HG03520 (cell line): ENCODE measurements at regions not wholly inside any gene's neighbourhood (a gene's known extent, or its start where the extent isn't known, plus 50 kb on each side); places are given as distances from the start of the nearest gene placed in this dataset.

Experiments
- ATAC-seq: cut with Tn5 transposase; IDR thresholded peaks from one replicate; pipeline ENCODE4 v1.9.1; 2021; ENCODE audit warnings: mild to moderate bottlenecking, moderate library complexity; ENCODE audit not compliant: unreplicated experiment

DNA sequence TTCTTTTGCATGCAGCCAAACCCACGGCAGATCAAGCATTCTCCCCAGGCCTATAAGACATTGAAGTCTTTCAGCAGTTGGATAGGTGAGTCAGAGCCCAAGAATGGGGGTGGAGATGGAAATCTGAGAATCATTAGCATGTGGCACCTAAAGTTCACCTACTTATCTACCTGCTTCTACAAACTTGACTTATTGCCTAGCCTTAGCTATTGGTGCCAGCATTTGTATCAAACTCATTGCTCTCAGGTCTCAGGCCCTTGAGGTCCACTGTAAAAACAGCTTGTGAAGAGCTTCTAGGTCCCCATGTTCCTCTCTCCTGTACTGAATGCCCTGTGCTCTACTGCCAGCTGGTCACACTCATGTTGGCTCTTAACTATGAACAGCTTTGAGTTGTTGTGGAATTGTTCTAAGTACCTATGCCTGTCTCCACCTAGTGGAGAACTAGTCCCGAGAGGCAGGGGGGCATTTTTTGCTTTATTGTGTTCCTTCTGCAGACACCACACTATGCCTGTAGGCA is 278.4 kb upstream of the SPRED2 start:
- ATAC-seq = no peak

DNA sequence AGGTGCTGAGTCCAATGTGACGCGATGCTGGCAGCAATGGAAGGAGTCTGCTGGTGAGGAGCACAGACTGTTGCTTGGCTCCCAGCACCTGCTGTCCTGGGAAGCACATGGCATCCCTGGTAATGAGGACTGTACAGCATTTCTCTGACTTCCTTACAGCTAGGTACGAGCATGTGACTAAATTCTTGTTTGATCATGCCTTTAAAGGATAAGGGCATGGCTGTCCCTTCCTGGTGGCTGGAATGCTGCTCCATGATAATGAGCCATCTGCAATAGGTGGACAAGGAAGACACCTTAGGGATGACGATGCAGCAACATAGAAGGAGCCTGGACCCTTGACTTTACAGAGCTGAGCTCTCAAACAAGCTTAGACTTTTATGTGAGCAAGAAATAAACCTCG is 278.0 kb upstream of the SPRED2 start:
- no peak for ATAC-seq

DNA sequence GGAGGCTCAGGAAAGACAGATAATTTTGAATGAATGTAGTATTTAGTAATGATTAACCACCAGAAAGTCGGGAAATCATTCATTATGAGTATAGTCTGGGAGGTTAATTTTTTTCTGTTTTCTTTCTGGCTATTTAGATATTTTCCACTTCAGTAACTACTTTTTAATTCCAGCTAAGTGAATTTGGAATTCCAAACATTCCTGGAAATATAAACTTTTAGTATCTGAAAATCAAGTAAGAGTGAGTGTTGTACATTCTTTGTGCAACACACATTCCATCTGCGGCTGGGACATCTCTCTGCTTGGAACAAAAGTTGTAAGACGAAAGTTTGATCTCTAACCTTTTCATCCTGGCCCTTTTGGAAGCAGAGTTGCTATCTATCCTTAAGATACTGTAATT is 275.7 kb upstream of the SPRED2 start:
- no peak for ATAC-seq

DNA sequence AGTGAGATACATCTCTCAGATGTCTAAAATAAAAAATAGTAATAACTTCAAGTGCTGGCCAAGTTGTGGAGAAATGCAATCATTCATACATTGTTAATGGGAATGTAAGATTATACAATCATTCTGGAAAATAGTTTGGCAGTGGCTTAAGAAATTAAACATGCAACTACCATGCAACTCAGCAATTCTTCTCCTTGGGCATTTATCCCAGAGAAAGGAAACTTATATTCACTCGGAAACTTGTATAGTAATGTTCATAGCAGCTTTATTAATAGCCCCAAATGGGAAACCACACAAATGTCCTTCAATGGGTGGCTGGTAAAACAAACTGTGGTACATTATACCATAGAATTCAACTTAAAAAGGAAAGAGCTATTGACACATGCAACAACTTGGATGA is 274.0 kb upstream of the SPRED2 start:
- ATAC-seq = no peak

DNA sequence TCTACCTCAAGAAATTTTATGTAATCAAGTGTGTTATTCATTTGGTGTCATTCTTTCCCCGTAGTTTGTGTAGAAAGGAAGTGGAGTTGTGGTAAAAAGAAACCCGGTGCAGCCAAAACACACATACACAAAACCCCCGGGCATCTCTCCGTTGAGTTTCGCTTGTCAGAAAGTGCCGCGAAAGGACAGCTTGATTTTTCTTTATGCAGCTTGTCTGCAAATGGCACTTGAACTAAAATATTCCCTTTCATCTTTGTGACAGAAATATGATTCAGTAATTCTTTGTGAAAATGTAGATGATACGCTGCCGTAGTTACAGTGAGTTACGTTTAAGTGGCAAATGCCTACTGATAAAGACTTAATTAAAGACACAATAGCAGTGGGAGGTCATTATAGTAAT is 268.8 kb upstream of the SPRED2 start:
- ATAC-seq = no peak

DNA sequence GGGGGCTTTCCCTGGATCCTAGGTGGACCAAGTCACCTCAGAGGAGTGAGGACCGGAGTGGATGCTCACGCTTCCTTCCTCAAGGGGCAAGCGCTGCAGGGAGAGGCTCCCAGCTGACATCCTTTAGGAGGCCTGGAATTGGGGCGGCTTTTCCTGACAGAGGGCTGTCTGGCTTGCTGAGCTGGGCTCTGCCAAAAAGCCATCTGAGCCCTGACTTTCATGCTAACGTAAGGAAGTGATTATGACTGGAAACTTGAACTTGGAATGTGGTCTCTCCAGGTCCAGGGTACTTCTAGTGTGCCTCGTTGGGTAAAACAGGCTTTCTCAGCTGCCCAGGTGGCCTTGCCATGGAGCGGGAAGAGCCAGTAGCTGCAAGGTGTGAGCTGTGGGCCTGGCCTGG is 268.3 kb upstream of the SPRED2 start:
- ATAC-seq = no peak

DNA sequence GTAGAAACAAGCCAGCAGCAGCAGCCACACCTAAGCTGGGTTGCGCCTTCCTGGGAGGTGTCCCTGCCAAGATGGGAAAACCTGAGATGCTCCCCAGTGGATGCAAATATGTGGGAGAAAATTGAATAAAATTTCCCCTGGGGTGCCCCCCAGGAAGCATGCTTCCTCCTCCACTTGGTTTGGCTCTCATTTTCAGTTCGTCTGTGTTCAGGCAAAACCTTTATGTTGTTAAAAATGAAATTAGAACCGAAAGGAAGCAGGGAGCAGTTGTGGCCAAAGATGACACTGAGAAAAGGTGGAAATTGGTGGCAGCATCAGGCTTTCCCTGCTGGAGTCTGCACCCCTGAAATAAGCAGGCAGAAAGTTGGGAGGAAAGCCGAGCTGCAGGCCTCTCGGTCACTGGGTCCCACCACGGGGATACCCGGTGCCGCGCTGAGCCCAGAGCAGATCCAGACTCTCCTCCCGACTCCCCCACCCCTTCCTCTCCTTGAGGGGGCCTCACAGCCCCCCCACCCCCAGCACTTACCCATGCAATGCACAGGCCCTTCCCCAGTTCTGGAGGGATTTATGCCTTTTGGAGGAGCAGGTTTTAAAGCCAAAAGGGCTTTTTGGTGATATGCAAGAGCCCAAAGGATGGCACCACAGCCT is 267.7 kb upstream of the SPRED2 start:
- ATAC-seq = no peak

DNA sequence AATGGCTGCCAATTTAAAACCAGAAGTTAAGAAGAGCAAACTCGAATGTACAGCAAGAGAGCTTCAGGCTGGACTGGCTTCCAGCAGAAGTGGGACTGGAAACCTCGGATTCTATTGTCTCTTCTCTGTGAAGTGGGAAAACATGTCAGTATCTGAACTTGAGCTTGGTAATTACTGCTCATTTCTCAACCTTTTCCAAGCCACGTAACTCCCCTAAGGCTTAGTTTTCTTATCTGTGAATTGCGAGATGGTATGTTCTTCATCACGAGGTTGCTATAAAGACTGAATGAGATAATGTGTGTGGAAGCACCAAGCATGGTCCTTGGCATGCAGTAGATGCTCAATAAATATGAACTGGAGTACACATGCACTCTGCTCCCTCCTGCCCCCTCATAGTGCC is 259.4 kb upstream of the SPRED2 start:
- no peak for ATAC-seq

DNA sequence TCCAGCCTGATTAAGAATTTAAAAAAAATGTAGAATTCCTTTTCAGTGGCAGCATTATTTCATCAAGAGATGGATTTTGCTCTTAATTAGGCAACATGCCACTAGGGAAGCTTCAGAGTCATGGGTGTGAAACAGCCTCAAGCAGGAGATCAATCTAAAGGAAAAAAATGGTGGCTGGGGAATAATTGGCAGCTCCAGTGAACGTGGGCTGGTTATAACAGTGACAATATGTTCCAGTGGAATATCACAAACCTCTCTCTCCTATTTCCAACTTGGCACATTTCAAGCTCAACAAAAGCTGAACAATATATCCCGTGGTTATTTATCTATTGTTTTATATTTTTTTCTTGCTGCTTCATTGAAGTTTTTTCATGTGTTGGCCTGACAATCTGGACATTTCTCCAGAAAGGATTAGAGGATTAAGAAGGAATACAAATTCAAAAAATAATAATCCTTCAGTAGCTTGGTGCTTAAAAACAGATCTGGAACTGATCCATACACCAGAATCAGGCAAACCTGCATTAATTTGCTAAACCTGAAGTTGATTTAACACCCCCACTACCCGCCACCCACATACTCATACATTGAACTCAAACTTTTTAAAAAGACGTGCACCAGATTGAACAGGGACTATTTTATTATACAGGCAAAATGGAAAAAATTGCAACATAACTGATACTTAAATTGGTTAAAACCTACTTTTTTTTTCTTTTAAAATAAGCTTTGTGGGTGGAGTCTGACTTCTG is 255.9 kb upstream of the SPRED2 start:
- ATAC-seq = no peak

DNA sequence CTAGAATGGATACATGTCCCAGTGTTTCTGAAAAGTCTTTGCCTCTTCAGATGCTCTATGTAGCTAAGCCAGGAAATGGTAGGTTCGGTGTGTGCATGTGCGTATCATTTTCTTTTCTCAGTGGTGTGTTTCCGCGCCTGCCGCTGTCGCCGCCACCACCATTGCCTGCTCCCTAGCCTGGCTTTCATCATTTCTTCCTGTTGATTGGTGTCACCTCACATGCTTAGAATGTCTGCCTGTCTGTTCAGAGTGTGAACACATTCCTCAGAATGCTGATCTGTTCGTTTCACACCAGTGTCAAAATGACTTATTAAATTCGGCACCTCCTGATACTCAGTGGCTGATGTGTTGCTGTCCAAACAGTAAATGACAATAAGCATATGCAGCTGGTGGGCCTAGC is 255.2 kb upstream of the SPRED2 start:
- ATAC-seq = no peak

DNA sequence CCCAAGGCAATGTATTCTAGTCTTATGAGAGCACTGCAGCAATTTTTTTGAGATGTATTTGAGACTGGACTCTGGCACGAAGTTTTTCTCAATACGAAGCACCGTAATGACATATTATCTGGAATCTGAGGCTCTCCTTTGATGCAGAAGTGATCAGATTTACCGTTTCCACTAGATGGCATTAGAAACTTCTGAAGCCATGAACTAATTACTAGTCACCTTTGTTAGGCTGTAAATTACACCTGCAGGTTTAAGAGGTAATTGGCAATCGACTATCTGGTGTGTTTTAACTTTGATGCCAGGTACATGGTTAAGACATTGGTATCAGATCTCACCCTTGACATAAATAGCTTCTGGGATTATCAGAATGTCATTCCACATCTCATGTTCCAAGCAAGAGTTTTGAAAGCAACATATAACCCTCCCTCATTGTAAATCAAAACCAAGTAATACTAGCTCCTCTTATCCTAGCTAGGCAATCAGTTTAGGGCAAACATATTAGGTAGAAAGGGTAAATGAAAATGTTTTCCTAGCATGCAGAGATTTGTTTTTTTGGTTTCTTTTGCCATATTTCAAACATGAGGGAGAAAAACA is 254.6 kb upstream of the SPRED2 start:
- no peak for ATAC-seq

DNA sequence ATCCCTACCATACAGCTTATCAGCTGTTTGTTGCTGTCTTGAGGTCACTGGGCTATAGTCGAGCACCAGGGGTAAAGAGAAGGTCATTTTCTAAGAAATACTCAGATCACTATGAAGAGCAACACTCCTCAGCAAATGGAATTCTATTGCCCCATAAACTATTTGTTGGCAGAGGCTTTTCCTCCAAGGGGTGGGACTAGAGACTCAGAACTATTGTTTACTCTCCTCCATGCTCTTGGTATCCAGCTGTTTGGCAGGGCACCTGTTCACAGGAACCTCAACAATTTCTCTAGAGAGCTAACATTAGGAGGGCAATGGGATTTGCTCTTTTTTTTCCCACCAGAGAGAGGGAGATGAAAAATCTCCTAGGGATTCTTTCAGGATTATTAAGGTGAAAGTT is 249.1 kb upstream of the SPRED2 start:
- no peak for ATAC-seq

DNA sequence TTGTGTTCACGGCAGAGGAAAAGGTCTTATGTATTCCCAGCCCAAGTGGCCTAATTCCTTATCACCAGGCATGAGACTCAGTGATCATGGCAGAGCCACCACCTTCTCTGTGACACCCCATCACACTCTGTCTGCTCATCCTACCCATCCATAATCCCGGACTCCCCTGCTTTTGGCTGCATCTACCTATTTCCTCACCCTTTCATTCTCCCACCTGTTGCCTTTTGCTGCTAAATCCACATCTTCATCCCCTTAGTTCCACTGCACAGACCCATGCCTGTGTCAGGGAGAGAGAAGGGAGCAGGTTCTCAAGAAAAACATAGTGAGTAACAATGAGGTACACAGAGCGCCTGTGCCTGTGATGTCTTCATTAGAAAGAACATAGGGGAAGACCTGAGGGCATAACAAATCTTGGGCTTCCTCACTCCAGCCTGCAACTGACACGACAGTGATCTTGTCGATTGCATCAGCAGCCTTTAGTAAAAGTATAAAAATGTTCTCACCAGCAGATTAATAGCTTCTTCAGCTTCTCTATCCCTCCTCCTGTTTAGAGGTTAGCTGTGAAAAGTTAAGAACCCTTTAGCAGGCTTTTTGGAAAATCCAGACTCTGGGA is 246.5 kb upstream of the SPRED2 start:
- no peak for ATAC-seq

DNA sequence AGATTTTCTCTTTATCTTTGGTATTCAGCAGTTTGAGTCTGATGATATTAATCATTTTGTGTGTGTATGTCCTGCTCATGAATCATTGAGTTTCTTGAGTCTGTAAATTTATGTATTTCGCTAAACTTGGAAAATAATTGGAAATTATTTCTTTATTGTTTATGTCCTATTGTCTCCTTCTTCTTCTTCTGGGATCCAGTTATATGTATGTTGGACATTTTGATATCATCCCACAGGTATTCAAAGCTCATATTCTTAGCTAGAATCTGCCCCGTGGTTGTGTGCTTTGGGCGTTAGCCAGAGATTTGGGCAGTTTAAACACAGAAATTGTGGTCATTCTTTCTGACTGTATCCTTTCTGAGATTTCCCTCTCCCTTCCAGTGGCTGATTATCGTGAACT is 243.0 kb upstream of the SPRED2 start:
- no peak for ATAC-seq

DNA sequence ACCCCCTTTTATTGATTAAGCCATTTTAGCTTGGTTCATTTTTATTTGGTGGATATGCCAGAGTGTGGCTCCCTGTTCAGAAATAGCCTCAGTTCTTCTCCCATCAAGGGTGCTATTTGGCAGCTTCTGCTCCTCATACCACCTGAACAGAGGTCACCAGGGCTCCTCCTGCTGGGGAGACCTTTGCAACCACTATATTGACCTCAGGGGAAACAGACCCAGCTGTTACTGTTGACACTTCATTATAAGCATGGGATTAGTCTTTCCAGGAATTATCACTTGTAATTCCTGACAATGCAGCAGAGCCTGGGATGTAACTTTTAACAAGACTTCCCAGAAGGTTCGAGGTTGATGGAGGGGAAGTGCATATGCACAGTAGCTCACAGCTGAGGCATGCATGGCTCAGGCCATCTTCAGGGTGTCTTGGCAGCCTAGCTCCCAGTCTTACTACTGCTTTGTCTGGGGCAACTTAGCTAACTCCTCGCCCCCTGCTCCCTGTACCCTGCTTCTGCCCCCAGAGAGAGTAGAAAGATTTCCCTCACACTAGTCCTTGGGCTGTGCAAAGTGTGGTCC is 239.4 kb upstream of the SPRED2 start:
- no peak for ATAC-seq

DNA sequence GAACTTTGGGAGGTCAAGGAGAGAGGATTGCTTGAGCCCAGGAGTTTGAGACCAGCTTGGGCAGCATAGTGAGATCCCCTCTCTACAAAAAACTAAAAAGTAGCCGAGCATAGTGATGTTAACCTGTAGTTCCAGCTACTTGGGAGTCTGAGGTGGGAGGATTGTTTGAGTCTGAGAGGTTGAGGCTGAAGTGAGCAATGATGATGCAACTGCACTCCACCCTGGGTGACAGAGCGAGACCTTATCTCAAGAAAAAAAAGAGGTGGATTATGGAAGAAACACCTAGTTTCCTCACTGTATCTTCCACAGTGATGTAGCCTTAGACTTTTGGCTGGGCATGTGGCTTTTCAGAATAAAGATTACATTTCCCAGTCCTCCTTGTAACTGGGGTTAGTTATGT is 237.2 kb upstream of the SPRED2 start:
- no peak for ATAC-seq

DNA sequence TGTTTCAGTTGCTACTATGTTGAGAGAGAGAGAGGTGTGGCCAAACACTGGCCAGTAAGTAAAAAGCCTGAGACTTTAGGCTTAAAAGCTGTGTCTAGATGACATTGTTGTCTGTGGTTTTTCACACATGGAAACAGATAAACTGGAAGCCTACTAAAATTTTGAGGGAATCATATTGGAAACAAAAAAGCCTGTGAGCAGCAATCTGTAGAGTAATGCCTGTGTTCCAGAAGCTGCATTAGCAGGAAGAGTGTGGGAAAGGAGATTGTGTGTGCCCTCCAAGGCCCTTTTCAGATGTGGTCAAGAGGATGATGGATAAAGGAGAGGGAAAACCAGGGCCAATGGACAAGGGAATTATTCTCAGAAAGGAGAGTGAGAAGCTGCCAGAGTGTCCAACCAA is 236.3 kb upstream of the SPRED2 start:
- ATAC-seq = no peak

DNA sequence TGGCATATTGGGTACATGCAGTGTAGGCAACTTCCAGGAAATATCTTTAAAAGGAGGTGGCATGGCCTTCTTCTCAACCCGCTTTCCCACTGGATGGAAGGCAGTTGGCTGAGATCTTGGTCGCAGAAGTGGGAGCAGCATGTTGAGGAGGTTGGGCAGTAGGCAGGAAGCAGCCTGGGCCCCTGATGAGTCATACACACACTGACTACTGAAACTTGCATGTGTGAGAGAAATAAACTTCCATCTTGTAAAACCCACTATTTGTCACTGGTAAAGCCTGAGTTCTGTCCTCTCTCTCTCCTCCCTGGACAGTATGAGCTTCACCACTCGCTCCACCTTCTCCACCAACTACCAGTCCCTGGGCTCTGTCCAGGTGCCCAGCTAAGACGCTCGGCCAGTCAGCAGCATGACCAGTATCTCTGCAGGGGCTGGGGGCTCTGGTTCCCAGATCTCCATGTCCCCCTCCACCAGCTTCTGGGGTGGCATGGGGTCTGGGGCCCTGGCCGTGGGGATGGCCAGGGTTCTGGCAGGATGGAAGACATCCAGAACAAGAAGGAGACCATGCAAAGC is 233.8 kb upstream of the SPRED2 start:
- peak; percentile 100 for ATAC-seq

DNA sequence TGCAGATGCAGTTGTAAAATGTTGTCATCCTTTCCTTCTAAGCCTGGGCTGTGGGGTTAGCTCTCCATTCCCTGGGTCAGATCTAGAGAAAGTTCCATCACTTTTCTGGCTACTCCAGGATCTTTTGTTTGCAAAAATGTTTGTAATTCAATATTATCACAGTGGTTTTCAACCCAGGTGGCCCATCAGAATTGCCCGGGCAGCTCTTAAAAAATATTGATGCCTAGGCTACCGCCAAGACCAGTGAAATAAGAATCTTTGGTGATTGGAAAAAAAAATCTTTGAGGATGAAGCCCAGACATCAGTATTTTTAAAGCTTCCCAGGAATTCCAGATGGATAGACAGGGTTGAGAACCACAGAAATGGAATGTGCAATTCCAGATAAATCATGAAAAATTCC is 232.5 kb upstream of the SPRED2 start:
- ATAC-seq = no peak

DNA sequence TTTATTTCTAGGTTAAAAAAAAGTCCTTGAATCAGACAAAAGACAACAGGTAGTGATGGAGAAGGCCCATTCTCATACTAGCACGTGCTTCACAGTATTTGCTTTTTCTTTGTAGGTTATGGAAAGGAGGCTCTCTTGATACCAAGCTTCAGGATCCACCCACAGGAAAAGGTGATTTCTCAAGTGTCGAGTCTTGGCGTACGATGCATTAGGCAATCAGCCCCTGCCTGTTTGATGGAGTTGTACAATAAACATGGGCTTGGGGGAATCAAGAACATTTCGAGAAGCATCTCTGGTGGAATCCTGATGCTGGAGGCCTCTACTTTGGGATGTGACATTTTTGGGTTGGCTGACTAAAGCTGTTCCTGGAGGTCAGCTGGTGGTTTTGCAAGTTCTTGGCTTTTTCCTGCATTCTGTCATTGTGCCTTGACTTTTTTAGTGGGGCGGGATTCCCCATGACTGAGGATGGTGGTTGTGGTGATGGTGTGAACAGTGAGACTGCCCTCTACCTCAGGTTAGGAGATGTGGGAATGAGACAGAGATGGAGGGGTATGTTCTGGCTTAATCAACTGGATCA is 231.5 kb upstream of the SPRED2 start:
- ATAC-seq = no peak
